ENCODE measurements at regions not wholly inside any gene's neighbourhood (a gene's known extent, or its start where the extent isn't known, plus 50 kb on each side); places are given as distances from the start of the nearest gene placed in this dataset.

DNA sequence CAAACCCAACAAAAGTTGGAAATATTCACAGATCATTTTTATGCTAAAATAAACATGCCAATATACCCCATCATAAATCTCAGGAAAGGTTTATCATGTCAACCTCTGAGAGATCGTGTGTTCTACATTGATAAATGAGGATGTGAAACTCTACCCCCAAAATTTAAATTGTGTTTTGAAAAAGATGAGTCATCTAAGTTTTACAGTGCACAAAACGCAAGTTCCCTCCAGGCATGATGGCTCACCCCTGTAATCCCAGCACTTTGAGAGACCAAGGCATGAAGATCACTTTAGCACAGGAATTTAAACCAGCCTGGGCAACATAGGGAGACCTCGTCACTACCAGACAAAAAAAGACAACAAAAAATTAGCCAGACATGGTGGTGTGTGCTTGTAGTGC is 1487.0 kb upstream of the GBE1 start:
- no peak for TF ChIP-seq EZH2 (IDR thresholded peaks at IDR 0.05; ENCODE audit: insufficient read depth, poor library complexity, severe bottlenecking)
- no peak for TF ChIP-seq EZH2phosphoT487 (IDR thresholded peaks at IDR 0.05; ENCODE audit: insufficient read depth, low read depth)
